HG03064 (cell line): ENCODE measurements at regions not wholly inside any gene's neighbourhood (a gene's known extent, or its start where the extent isn't known, plus 50 kb on each side); places are given as distances from the start of the nearest gene placed in this dataset.
"Not testable (repeated sequence)": the region's sequence is repeated elsewhere in the genome, so short reads cannot be mapped to it uniquely, and the experiment has no call there.

Experiments used
- ATAC-seq: cut with Tn5 transposase; IDR thresholded peaks from one replicate; pipeline ENCODE4 v1.9.1; 2021; ENCODE audit warnings: low read depth; ENCODE audit not compliant: unreplicated experiment

GRCh38 chr15:84151205-84151931 is 84.2 kb upstream of the GOLGA6L4 start:
- no peak for ATAC-seq

- not testable (repeated sequence) for ATAC-seq
Measured at GRCh38 chr15:84152381-84152979, 83.1 kb upstream of the GOLGA6L4 start.

- not testable (repeated sequence) for ATAC-seq
Measured at GRCh38 chr15:84153655-84154140, 81.9 kb upstream of the GOLGA6L4 start.

DNA sequence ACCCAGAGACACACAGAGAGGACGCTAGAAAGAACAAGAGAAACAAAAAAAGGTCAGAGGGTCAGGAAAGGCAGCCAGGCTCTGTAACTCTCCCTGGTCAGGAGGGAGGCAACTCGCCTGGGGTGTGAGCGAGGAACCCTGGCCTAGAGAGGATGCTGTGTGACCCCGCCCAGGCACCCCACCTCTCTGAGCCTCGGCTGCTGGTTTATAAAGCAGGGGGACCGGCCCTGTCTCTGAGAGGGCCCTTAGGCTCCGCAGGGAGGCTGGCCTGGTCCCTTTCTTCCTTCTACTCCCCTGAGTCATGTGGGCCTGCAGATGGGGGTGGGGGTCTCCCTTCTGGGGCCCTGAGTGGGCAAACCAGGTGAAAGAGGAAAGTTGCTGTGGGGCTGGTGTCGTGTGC is 81.3 kb upstream of the GOLGA6L4 start:
- not testable (repeated sequence) for ATAC-seq

GRCh38 chr15:84154787-84155186 is 80.8 kb upstream of the GOLGA6L4 start:
- ATAC-seq, result not testable (repeated sequence)

DNA sequence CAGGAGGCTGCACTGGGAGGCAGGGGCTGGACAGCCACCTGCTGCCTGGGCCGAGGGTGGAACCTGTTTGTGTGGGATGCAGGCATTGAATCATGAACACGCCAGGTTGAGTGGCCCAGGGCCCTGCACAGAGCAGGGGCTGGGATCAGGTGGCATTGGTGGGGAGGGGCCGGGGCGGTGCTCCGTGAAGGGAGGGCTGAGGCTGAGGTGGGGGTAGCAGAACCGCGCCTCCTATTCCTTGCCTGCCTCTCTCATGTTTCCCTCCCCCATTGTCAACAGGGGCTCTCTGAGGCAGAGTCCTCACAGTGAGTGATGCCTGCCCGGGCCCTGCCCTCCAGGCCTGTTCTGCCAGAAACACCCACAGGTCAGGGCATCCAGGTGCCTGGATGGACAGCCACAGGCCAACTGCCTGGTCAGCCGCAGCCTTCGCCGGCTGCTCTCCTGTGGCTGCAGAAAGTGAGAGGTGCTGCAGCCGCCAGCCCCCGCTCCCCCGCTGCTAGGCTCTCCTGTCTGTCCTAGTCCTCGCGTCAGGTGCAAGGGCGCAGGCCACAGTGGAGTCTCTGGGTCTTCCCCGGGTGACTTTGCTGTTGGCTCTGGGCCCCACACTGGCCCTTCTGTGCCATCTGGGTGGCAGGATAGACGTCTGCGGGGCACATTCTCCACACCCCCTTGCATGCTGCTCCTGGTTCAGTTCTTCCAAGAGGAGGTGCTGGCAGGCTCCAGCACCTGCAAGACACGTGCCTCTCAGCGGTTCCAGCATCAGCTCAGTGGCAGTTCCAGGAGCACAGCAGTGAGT is 79.6 kb upstream of the GOLGA6L4 start:
- ATAC-seq, result not testable (repeated sequence)

- not testable (repeated sequence) for ATAC-seq
Measured at GRCh38 chr15:84156588-84156840, 79.1 kb upstream of the GOLGA6L4 start.

DNA sequence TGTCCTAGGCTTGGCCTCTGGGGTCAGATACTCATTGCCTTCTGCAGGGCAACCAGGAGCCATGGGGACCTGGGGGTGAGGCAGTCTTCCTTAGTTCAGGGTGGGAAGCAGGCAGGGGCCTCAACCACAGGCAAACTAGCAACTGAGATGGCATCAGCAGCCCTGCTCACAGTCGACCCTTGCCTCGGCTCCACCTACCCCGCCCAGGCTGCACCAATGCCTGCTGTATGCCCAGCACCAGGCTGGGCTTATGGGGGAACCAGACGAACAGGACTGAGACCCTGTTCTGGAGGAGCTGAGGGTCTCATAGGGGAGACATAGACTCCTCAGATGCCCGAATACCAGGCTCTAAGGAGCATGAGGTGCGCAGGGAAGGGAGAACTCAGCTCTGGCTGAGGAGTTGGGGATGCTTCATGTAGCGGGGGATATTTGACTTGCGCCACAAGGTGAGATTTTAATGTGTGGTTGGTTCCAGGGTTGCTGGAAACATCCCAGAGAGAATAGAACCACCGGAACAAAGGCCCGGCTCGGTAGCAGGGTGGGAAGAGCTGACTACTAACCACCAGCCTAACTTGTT is 78.4 kb upstream of the GOLGA6L4 start:
- not testable (repeated sequence) for ATAC-seq

DNA sequence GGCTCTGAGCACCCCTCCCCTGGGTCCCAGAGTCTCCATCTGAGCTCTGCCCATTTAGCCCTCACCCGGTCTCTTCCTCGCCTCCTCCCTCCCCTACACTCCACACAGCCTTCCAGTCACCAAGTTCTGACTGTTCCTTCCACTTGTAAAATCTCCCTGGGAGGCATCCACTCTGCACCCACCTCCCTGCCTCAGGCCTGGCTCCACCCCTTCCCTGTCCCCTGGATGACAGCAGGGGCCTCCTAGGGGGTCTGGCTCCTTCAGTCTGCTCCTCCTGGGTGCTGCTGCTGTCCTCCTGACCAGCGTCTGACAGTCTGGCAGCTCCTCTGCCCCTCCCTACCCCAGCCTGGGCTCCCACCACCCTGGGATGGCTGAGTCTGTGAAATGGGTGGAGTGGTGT is 77.7 kb upstream of the GOLGA6L4 start:
- not testable (repeated sequence) for ATAC-seq

GRCh38 chr15:84159346-84160269 is 76.0 kb upstream of the GOLGA6L4 start:
- not testable (repeated sequence) for ATAC-seq

- not testable (repeated sequence) for ATAC-seq
Measured at GRCh38 chr15:84164423-84165292, 70.9 kb upstream of the GOLGA6L4 start.

DNA sequence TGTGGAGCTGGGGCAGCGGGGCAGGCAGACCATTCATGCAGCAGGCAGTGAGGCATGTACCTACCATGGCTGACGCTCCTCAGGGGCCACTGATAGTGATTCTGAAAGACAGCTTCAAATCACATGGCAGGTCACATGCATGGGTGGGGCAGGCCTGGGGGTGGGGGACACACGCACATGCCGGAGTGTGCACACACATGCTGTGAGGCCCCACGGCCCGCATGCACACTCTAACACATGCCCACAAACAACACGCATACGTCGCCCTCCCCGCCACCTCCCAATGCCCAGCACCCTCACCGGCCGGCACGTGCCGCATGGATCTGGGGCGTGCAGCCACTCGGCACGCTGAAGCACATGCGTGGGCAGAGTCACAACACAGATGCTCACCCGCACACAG is 65.5 kb upstream of the GOLGA6L4 start:
- ATAC-seq, result not testable (repeated sequence)

- ATAC-seq, result not testable (repeated sequence)
Measured at GRCh38 chr15:84173231-84173610, 62.4 kb upstream of the GOLGA6L4 start.
